ENCODE measurements at regions not wholly inside any gene's neighbourhood (a gene's known extent, or its start where the extent isn't known, plus 50 kb on each side); places are given as distances from the start of the nearest gene placed in this dataset.

DNA sequence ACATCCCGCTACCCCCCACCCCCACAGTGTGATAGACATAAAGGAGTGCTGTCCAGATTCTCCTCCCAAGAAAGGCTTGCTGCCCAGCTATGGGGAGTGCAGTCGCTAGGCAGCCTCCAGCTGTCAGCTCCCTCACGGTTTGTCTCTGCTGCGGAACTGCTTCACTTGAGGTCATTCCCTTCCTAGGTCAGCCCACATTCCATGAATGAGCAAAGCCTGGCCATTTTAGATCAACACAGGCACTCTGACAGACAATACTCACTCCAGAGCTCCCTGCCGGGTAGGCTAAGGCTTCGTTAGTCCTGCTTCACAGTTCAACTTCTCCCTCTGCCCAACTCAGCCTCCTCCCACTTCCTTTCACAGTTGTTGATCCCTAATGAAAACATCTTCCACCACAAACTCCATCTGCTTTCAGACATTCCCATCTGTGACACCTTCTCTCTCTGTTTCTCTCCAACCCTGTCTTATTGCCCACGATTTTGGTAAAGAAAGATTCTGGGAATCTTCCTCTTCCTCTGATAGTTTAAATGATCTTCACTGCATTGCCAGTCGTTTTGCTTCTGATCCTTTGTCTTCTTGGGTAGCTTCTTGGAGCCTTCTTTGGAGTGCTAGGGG lies 318.9 kb upstream of the F9 start:
- ATAC-seq (ENCODE audit: low read depth), result no peak
- no peaks in the 10 kb centered on the region for H3K27me3 ChIP-seq (ENCODE audit: insufficient read depth, poor library complexity, severe bottlenecking)
- TF ChIP-seq, protein P1, sequence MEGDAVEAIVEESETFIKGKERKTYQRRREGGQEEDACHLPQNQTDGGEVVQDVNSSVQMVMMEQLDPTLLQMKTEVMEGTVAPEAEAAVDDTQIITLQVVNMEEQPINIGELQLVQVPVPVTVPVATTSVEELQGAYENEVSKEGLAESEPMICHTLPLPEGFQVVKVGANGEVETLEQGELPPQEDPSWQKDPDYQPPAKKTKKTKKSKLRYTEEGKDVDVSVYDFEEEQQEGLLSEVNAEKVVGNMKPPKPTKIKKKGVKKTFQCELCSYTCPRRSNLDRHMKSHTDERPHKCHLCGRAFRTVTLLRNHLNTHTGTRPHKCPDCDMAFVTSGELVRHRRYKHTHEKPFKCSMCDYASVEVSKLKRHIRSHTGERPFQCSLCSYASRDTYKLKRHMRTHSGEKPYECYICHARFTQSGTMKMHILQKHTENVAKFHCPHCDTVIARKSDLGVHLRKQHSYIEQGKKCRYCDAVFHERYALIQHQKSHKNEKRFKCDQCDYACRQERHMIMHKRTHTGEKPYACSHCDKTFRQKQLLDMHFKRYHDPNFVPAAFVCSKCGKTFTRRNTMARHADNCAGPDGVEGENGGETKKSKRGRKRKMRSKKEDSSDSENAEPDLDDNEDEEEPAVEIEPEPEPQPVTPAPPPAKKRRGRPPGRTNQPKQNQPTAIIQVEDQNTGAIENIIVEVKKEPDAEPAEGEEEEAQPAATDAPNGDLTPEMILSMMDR (IDR thresholded peaks at IDR 0.05; ENCODE audit: poor library complexity, severe bottlenecking), result no peak
- DNase-seq (ENCODE audit: low spot score), result no peak
- no peaks in the 10 kb centered on the region for H3K4me1 ChIP-seq (ENCODE audit: insufficient read depth, poor library complexity, severe bottlenecking)
- no peaks in the 10 kb centered on the region for H3K36me3 ChIP-seq (ENCODE audit: low read depth)
- no peaks in the 10 kb centered on the region for H3K9me3 ChIP-seq (ENCODE audit: severe bottlenecking)
- no peak overlapping the region for H3K27ac ChIP-seq (ENCODE audit: poor library complexity, severe bottlenecking)
- no peak overlapping the region for H3K4me3 ChIP-seq (ENCODE audit: severe bottlenecking)

DNA sequence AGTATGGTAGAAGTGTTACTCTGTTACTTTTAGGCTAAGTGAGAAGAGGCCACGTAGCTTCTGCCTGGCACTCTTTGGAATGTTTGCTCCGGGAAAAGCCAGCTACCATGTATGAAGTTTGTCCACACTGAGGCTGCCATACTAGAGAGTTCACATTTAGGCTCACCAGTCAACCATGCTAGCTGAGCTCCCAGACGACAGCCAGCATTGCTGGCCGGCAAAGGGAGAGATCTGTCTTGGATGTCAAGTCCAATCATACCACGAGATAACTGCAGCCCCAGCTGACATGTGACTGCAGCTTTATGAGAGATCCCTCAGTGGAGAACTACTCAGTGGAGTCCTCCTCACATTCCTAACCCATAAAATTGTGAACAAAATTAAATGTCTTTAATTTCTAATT lies 321.2 kb upstream of the F9 start:
- H3K27ac ChIP-seq (ENCODE audit: poor library complexity, severe bottlenecking), result no peak overlapping the region
- TF ChIP-seq, protein P1 (IDR thresholded peaks at IDR 0.05; ENCODE audit: poor library complexity, severe bottlenecking), result no peak

DNA sequence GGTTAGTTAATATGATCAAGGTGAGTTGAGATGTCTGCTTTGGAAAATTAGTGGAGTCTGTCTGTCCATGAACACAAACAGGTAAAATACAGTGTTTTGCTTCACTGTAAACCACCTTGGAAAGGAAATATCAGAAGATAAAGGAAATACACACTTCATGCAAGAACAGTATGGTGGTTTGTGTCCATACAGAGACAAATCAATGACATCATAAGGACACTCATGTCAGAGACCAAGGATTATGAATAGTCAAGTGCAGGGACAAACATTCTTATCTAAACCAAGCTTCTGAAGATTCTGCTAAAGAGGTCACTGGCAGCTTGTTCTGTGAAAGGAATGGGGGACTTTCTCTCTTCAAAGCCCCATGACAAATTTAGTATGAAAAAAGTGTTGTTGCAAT lies 322.9 kb upstream of the F9 start:
- TF ChIP-seq, protein P1 (IDR thresholded peaks at IDR 0.05; ENCODE audit: poor library complexity, severe bottlenecking), result no peak
- H3K36me3 ChIP-seq (ENCODE audit: low read depth), result no peaks in the 10 kb centered on the region
- H3K4me1 ChIP-seq (ENCODE audit: insufficient read depth, poor library complexity, severe bottlenecking), result no peaks in the 10 kb centered on the region
- ATAC-seq (ENCODE audit: low read depth), result no peak
- peaks cover 5% of the 10 kb centered on the region for H3K27me3 ChIP-seq (ENCODE audit: insufficient read depth, poor library complexity, severe bottlenecking)
- no peak overlapping the region for H3K4me3 ChIP-seq (ENCODE audit: severe bottlenecking)
- H3K27ac ChIP-seq (ENCODE audit: poor library complexity, severe bottlenecking), result no peak overlapping the region
- H3K9me3 ChIP-seq (ENCODE audit: severe bottlenecking), result no peaks in the 10 kb centered on the region
- no peak for DNase-seq (ENCODE audit: low spot score)

More for the DNA sequence above, 321.2 kb upstream of the F9 start:
- Histone ChIP-seq H3K4me3 (ENCODE audit: severe bottlenecking) (no peak overlapping the region), H3K36me3 (ENCODE audit: low read depth) (no peaks in the 10 kb centered on the region), H3K4me1 (ENCODE audit: insufficient read depth, poor library complexity, severe bottlenecking) (no peaks in the 10 kb centered on the region), H3K27me3 (ENCODE audit: insufficient read depth, poor library complexity, severe bottlenecking) (peaks cover 5% of the 10 kb centered on the region), H3K9me3 (ENCODE audit: severe bottlenecking) (no peaks in the 10 kb centered on the region)
- ATAC-seq (ENCODE audit: low read depth) (no peak), DNase-seq (ENCODE audit: low spot score) (no peak)

DNA sequence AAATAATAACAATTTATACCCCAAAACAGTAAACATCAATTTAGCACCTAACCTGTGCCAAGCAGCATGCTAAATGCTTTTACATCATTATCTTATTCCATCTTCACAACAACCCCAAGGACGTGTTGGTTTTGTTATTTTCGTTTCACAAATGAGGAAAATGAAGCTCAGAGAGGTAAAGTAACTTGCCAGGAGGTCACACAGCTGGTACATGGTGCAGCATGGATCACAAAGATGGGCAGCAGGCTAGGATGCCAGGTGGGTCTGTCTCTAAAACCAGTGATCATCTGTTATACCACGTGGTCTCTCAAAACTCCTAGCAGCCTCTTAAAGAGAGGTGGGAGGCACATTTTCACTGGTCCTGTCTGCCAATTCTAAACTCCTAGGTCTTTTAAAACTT lies 323.6 kb upstream of the F9 start:
- Histone ChIP-seq H3K4me1 (ENCODE audit: insufficient read depth, poor library complexity, severe bottlenecking) (no peaks in the 10 kb centered on the region), H3K27ac (ENCODE audit: poor library complexity, severe bottlenecking) (no peak overlapping the region), H3K36me3 (ENCODE audit: low read depth) (no peaks in the 10 kb centered on the region), H3K9me3 (ENCODE audit: severe bottlenecking) (no peaks in the 10 kb centered on the region), H3K27me3 (ENCODE audit: insufficient read depth, poor library complexity, severe bottlenecking) (peaks cover 5% of the 10 kb centered on the region), H3K4me3 (ENCODE audit: severe bottlenecking) (no peak overlapping the region)
- DNase-seq (ENCODE audit: low spot score), result no peak
- TF ChIP-seq, protein P1 (IDR thresholded peaks at IDR 0.05; ENCODE audit: poor library complexity, severe bottlenecking), result no peak
- ATAC-seq (ENCODE audit: low read depth), result no peak

DNA sequence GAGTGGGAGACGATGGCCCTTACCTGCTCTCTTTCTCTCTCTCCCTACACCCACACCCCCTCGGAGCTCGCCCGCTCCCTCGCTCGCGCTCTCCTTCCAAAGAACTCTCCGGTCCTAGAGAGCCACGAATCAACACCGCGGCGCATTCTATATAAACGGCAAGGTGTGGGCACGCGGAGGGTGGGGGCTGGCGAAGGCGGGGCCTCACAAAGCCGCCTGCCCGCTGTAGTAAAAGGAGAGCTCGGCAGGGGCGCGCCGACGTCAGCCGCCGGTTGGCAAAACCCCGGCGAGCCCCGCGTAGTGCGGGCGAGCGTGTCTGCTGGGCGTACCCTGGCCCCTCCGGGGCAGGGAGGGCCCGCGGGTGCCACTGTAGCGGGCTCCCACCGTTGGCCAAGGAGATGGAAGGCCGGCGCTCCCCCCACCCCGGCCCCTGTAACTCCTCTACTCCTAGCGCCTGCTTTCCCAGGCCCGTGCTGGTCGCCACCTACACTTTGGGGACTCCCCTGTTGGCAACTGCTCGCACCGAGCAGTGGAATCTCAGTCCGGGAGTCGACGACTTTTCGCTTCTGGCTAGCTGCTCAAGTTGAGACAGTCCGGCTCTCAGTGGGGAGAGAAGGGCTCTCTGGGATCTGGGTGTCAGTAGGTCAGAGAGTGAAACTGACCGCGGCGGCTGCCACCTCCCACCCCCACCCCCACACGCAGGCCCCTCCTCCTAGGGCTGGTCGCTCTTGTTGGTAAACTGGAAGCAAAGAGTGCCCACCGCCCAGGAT lies 325.5 kb upstream of the F9 start:
- H3K4me1 ChIP-seq (ENCODE audit: insufficient read depth, poor library complexity, severe bottlenecking), result no peaks in the 10 kb centered on the region
- H3K9me3 ChIP-seq (ENCODE audit: severe bottlenecking), result no peaks in the 10 kb centered on the region
- no peak overlapping the region for H3K27ac ChIP-seq (ENCODE audit: poor library complexity, severe bottlenecking)
- TF ChIP-seq, protein P1 (IDR thresholded peaks at IDR 0.05; ENCODE audit: poor library complexity, severe bottlenecking), result no peak
- DNase-seq (ENCODE audit: low spot score), result no peak
- peak; percentile 43 for ATAC-seq (ENCODE audit: low read depth)
- H3K27me3 ChIP-seq (ENCODE audit: insufficient read depth, poor library complexity, severe bottlenecking), result peaks cover 5% of the 10 kb centered on the region
- H3K4me3 ChIP-seq (ENCODE audit: severe bottlenecking), result peak overlapping the region; percentile 26
- no peaks in the 10 kb centered on the region for H3K36me3 ChIP-seq (ENCODE audit: low read depth)

All from RWPE2 (cell line).